Trophoblast cell (in vitro differentiated cells and primary cell): ENCODE measurements at regions not wholly inside any gene's neighbourhood (a gene's known extent, or its start where the extent isn't known, plus 50 kb on each side); places are given as distances from the start of the nearest gene placed in this dataset.

Experiments
- DNase-seq, 2 donors: peaks; one replicate each; pipeline ENCODE4 v3.0.0-alpha.2; 2016
- H2AFZ ChIP-seq: 2 replicates; pipeline ENCODE4 v1.6.1; 2013; ENCODE audit warnings: low read length, moderate library complexity, mild to moderate bottlenecking; ENCODE audit not compliant: insufficient read depth, poor library complexity
- H2AK5ac ChIP-seq: 2 replicates; pipeline ENCODE4 v1.6.1; 2013; ENCODE audit warnings: mild to moderate bottlenecking, low read length
- H2BK120ac ChIP-seq: 2 replicates; pipeline ENCODE4 v1.6.1; 2013; ENCODE audit warnings: low read length, mild to moderate bottlenecking, moderate library complexity; ENCODE audit not compliant: insufficient read depth, poor library complexity
- H2BK12ac ChIP-seq: 2 replicates; pipeline ENCODE4 v1.6.1; 2013; ENCODE audit warnings: mild to moderate bottlenecking, low read length, moderate library complexity
- H2BK5ac ChIP-seq: 2 replicates; pipeline ENCODE4 v1.6.1; 2013; ENCODE audit warnings: low read length, low read depth, moderate library complexity, mild to moderate bottlenecking; ENCODE audit not compliant: poor library complexity
- H3K14ac ChIP-seq: 2 replicates; pipeline ENCODE4 v1.6.1; 2013; ENCODE audit warnings: mild to moderate bottlenecking, low read length
- H3K18ac ChIP-seq: 2 replicates; pipeline ENCODE4 v1.6.1; 2013; ENCODE audit warnings: mild to moderate bottlenecking, low read length
- H3K23ac ChIP-seq: 2 replicates; pipeline ENCODE4 v1.6.1; 2013; ENCODE audit warnings: low read length
- H3K27ac ChIP-seq: 2 replicates; pipeline ENCODE4 v1.5.1; 2013; ENCODE audit warnings: low read depth, mild to moderate bottlenecking, inconsistent platforms, low read length, moderate library complexity
- H3K27me3 ChIP-seq: 2 replicates; pipeline ENCODE4 v1.6.1; 2013; ENCODE audit warnings: inconsistent platforms, mild to moderate bottlenecking, low read length, moderate library complexity; ENCODE audit not compliant: insufficient read depth
- H3K36me3 ChIP-seq, 2 experiments: 1 replicate in 1 of 2; 2 replicates in 1 of 2; pipeline ENCODE4 v1.6.1; 2013; ENCODE audit warnings: low read length in 2 of 2, mild to moderate bottlenecking in 2 of 2, moderate library complexity in 1 of 2; ENCODE audit not compliant: insufficient read depth in 2 of 2, control insufficient read depth in 1 of 2
- H3K4ac ChIP-seq: 2 replicates; pipeline ENCODE4 v1.6.1; 2013; ENCODE audit warnings: low read depth, mild to moderate bottlenecking, low read length, moderate library complexity
- H3K4me1 ChIP-seq, 2 experiments: 1 replicate in 1 of 2; 2 replicates in 1 of 2; pipeline ENCODE4 v1.6.1; 2013; ENCODE audit warnings: low read length in 2 of 2, mild to moderate bottlenecking in 2 of 2, moderate library complexity in 1 of 2; ENCODE audit not compliant: insufficient read depth in 2 of 2, control insufficient read depth in 1 of 2
- H3K4me2 ChIP-seq: 2 replicates; pipeline ENCODE4 v1.6.1; 2013; ENCODE audit warnings: inconsistent platforms, mild to moderate bottlenecking, low read length, moderate library complexity
- H3K4me3 ChIP-seq: 2 replicates; pipeline ENCODE4 v1.5.1; 2013; ENCODE audit warnings: mild to moderate bottlenecking, low read depth, low read length, inconsistent platforms
- H3K79me1 ChIP-seq: one replicate; pipeline ENCODE4 v1.6.1; 2013; ENCODE audit warnings: low read length
- H3K79me2 ChIP-seq: 2 replicates; pipeline ENCODE4 v1.6.1; 2013; ENCODE audit warnings: low read length, mild to moderate bottlenecking; ENCODE audit not compliant: control insufficient read depth, insufficient read depth, poor library complexity
- H3K9ac ChIP-seq: 2 replicates; pipeline ENCODE4 v1.6.1; 2013; ENCODE audit warnings: mild to moderate bottlenecking, low read length
- H3K9me3 ChIP-seq: 2 replicates; pipeline ENCODE4 v1.6.1; 2013; ENCODE audit warnings: low read depth, mild to moderate bottlenecking, control low read depth, inconsistent platforms, low read length; ENCODE audit not compliant: insufficient read depth
- H4K12ac ChIP-seq: 2 replicates; pipeline ENCODE4 v1.6.1; 2013; ENCODE audit warnings: low read depth, mild to moderate bottlenecking, low read length, moderate library complexity
- H4K8ac ChIP-seq: 2 replicates; pipeline ENCODE4 v1.6.1; 2013; ENCODE audit warnings: low read depth, mild to moderate bottlenecking, low read length, moderate library complexity
- H4K91ac ChIP-seq: one replicate; pipeline ENCODE4 v1.6.1; 2013; ENCODE audit warnings: low read depth, mild to moderate bottlenecking, low read length, moderate library complexity
- WGBS: extraction: QIAGEN DNeasy Blood & Tissue Kit; methylation state at CpG from one replicate; pipeline ENCODE4 v1.1.7; 2013; ENCODE audit warnings: missing lambda C conversion rate; ENCODE audit not compliant: insufficient read length, insufficient coverage; ENCODE audit errors: extremely low coverage; 5-methylcytosine and 5-hydroxymethylcytosine counted together

GRCh38 chr4:128590034-128590740 lies 219.3 kb upstream of the JADE1 start:
- H3K4me1 ChIP-seq, result peaks cover 3% of the 10 kb centered on the region in 2 experiments
- no peak overlapping the region for H3K18ac ChIP-seq
- no peak overlapping the region for H3K14ac ChIP-seq
- H3K27me3 ChIP-seq, result no peaks in the 10 kb centered on the region
- no peak overlapping the region for H3K27ac ChIP-seq
- no peaks in the 10 kb centered on the region for H3K79me1 ChIP-seq
- no peak overlapping the region for H2AFZ ChIP-seq
- no peak overlapping the region for H3K23ac ChIP-seq
- no peak overlapping the region for H2BK5ac ChIP-seq
- H4K8ac ChIP-seq, result no peak overlapping the region
- no peak overlapping the region for H3K4ac ChIP-seq
- H3K9ac ChIP-seq, result no peak overlapping the region
- H2BK12ac ChIP-seq, result no peak overlapping the region
- H3K9me3 ChIP-seq, result peaks cover 2% of the 10 kb centered on the region
- no peak overlapping the region for H4K91ac ChIP-seq
- no peak overlapping the region for H2BK120ac ChIP-seq
- no CpG with 5 or more reads among the region's 9 CpGs for WGBS
- no peak overlapping the region for H4K12ac ChIP-seq
- no peak overlapping the region for H3K4me2 ChIP-seq
- H3K4me3 ChIP-seq, result no peak overlapping the region
- no peaks in the 10 kb centered on the region for H3K36me3 ChIP-seq
- no peak overlapping the region for H2AK5ac ChIP-seq
- H3K79me2 ChIP-seq, result peaks cover 1% of the 10 kb centered on the region
- no peak for DNase-seq

GRCh38 chr4:128589384-128589965 lies 220.0 kb upstream of the JADE1 start:
- no peak overlapping the region for H3K4me2 ChIP-seq
- WGBS, result no CpG with 5 or more reads among the region's 4 CpGs
- H3K4ac ChIP-seq, result no peak overlapping the region
- H3K9ac ChIP-seq, result no peak overlapping the region
- H3K9me3 ChIP-seq, result peaks cover under 1% of the 10 kb centered on the region
- H2AFZ ChIP-seq, result no peak overlapping the region
- peaks cover 1% of the 10 kb centered on the region for H3K79me2 ChIP-seq
- H3K27me3 ChIP-seq, result no peaks in the 10 kb centered on the region
- no peak overlapping the region for H3K4me3 ChIP-seq
- no peak overlapping the region for H2BK120ac ChIP-seq
- peaks cover under 1% of the 10 kb centered on the region for H3K79me1 ChIP-seq
- H4K12ac ChIP-seq, result no peak overlapping the region
- H3K14ac ChIP-seq, result no peak overlapping the region
- no peak overlapping the region for H3K27ac ChIP-seq
- no peak overlapping the region for H3K18ac ChIP-seq
- no peak overlapping the region for H4K91ac ChIP-seq
- no peak overlapping the region for H2AK5ac ChIP-seq
- no peak overlapping the region for H3K23ac ChIP-seq
- DNase-seq, result no peak
- no peak overlapping the region for H2BK12ac ChIP-seq
- no peak overlapping the region for H4K8ac ChIP-seq
- H3K36me3 ChIP-seq, result no peaks in the 10 kb centered on the region
- H2BK5ac ChIP-seq, result no peak overlapping the region
- H3K4me1 ChIP-seq, result peaks cover 3 to 4% of the 10 kb centered on the region in 2 experiments

GRCh38 chr4:128587382-128587781 lies 222.1 kb upstream of the JADE1 start:
- Histone ChIP-seq H2BK120ac (no peak overlapping the region), H2AK5ac (no peak overlapping the region), H3K4me3 (no peak overlapping the region), H2BK12ac (peak overlapping the region; percentile 50), H2BK5ac (no peak overlapping the region), H4K91ac (no peak overlapping the region), H2AFZ (no peak overlapping the region), H4K8ac (no peak overlapping the region), H3K27me3 (no peaks in the 10 kb centered on the region), H3K18ac (no peak overlapping the region), H3K9me3 (no peaks in the 10 kb centered on the region), H3K79me2 (peaks cover 1% of the 10 kb centered on the region), H3K9ac (no peak overlapping the region), H3K4me1 (peaks cover 3 to 7% of the 10 kb centered on the region in 2 experiments), H3K14ac (no peak overlapping the region), H3K27ac (no peak overlapping the region), H3K4me2 (no peak overlapping the region), H3K36me3 (no peaks in the 10 kb centered on the region), H3K79me1 (peaks cover 3% of the 10 kb centered on the region), H3K23ac (no peak overlapping the region), H3K4ac (no peak overlapping the region), H4K12ac (no peak overlapping the region)
- WGBS, result no CpG with 5 or more reads among the region's 5 CpGs
- no peak for DNase-seq

- no peak overlapping the region for H2BK5ac ChIP-seq
- no peaks in the 10 kb centered on the region for H3K36me3 ChIP-seq
- H3K79me1 ChIP-seq, result peaks cover 3% of the 10 kb centered on the region
- no peak overlapping the region for H3K4me3 ChIP-seq
- no peak overlapping the region for H3K9ac ChIP-seq
- peak overlapping the region; percentile 13 for H4K91ac ChIP-seq
- peak overlapping the region; percentile 1 for H4K8ac ChIP-seq
- H3K4me2 ChIP-seq, result no peak overlapping the region
- peak overlapping the region; percentile 70 for H3K18ac ChIP-seq
- no CpG with 5 or more reads among the region's 7 CpGs for WGBS
- H4K12ac ChIP-seq, result no peak overlapping the region
- H2AFZ ChIP-seq, result peak overlapping the region; percentile 70
- no peaks in the 10 kb centered on the region for H3K27me3 ChIP-seq
- peak overlapping the region; percentile 79 for H2BK120ac ChIP-seq
- peak overlapping the region; percentile 87 for H2BK12ac ChIP-seq
- no peak overlapping the region for H3K4ac ChIP-seq
- no peaks in the 10 kb centered on the region for H3K9me3 ChIP-seq
- peak in 1 of 2 donors; percentile 19 for DNase-seq
- H3K4me1 ChIP-seq, result peaks cover 0 to 4% of the 10 kb centered on the region in 2 experiments
- H3K23ac ChIP-seq, result no peak overlapping the region
- H3K79me2 ChIP-seq, result no peaks in the 10 kb centered on the region
- H2AK5ac ChIP-seq, result peak overlapping the region; percentile 18
- no peak overlapping the region for H3K27ac ChIP-seq
- H3K14ac ChIP-seq, result peak overlapping the region; percentile 75
These were observed 225.5 kb upstream of the JADE1 start for GRCh38 chr4:128583753-128584712.
